ENCODE measurements at regions not wholly inside any gene's neighbourhood (a gene's known extent, or its start where the extent isn't known, plus 50 kb on each side); places are given as distances from the start of the nearest gene placed in this dataset.

- intact Hi-C loops (cut with DNase I, micrococcal nuclease): loop anchor here in 1 of 2 experiments (10.0 kb wide), 2 partner anchors 648 to 1938 kb away; no protein-coding TSS in a partner anchor
- Histone ChIP-seq H3K4me1 (ENCODE audit: insufficient read depth, low read length) (no peaks in the 10 kb centered on the region), H3K36me3 (ENCODE audit: insufficient read depth, low read length) (no peaks in the 10 kb centered on the region), H3K27me3 (ENCODE audit: control insufficient read depth in 1 of 2, insufficient read depth in 2 of 2, low read length in 2 of 2) (no peaks in the 10 kb centered on the region), H3K27ac (ENCODE audit: low read depth in 1 of 2, low read length in 2 of 2) (no peak overlapping the region), H3K4me3 (ENCODE audit: low read length) (no peak overlapping the region), H3K9me3 (ENCODE audit: control insufficient read depth in 1 of 2, insufficient read depth in 1 of 2, low read length in 2 of 2) (no peaks in the 10 kb centered on the region)
- DNase-seq (no peak), ATAC-seq (ENCODE audit: poor library complexity) (no peak)
- TF ChIP-seq CTCF (IDR thresholded peaks at IDR 0.05): no peak
- Mint-ChIP-seq H3K9me3 (peaks cover 2% of the 10 kb centered on the region), H3K27ac (no peak overlapping the region), H3K27me3 (peaks cover 21% of the 10 kb centered on the region), H3K4me1 (ENCODE audit: low read depth) (no peaks in the 10 kb centered on the region), H3K4me3 (no peak overlapping the region), H3K36me3 (ENCODE audit: low read depth) (no peaks in the 10 kb centered on the region)
- ChIA-PET CTCF (interaction anchor here (0.9 kb wide), 1 partner anchor 178 kb away, joined by 4 read pairs; no protein-coding TSS in a partner anchor), POLR2A (no interaction called here)
Measured at GRCh38 chr13:48772908-48773307, 119.2 kb downstream of the CYSLTR2 start.

GRCh38 chr13:48773531-48774275, 120.0 kb downstream of the CYSLTR2 start:
- Histone ChIP-seq H3K27ac (ENCODE audit: low read depth in 1 of 2, low read length in 2 of 2) (no peak overlapping the region), H3K9me3 (ENCODE audit: control insufficient read depth in 1 of 2, insufficient read depth in 1 of 2, low read length in 2 of 2) (no peaks in the 10 kb centered on the region), H3K36me3 (ENCODE audit: insufficient read depth, low read length) (no peaks in the 10 kb centered on the region), H3K4me3 (ENCODE audit: low read length) (no peak overlapping the region), H3K4me1 (ENCODE audit: insufficient read depth, low read length) (no peaks in the 10 kb centered on the region), H3K27me3 (ENCODE audit: control insufficient read depth in 1 of 2, insufficient read depth in 2 of 2, low read length in 2 of 2) (no peaks in the 10 kb centered on the region)
- no peaks in the 10 kb centered on the region for H3K4me1 Mint-ChIP-seq (ENCODE audit: low read depth)
- H3K27ac Mint-ChIP-seq: no peak overlapping the region
- ATAC-seq (ENCODE audit: poor library complexity) (no peak), DNase-seq (no peak)
- no peak for TF ChIP-seq CTCF (IDR thresholded peaks at IDR 0.05)
- ChIA-PET POLR2A (no interaction called here), CTCF (interaction anchor here (0.9 kb wide), 1 partner anchor 179 kb away, joined by 4 read pairs; no protein-coding TSS in a partner anchor)
- no peaks in the 10 kb centered on the region for H3K36me3 Mint-ChIP-seq (ENCODE audit: low read depth)
- peaks cover 2% of the 10 kb centered on the region for H3K9me3 Mint-ChIP-seq
- H3K27me3 Mint-ChIP-seq: peaks cover 21% of the 10 kb centered on the region
- no peak overlapping the region for H3K4me3 Mint-ChIP-seq
- intact Hi-C loops (cut with DNase I, micrococcal nuclease): loop anchor here in 1 of 2 experiments (10.0 kb wide), 2 partner anchors 649 to 1939 kb away; no protein-coding TSS in a partner anchor

GRCh38 chr13:48775285-48775684, 121.6 kb downstream of the CYSLTR2 start:
- ChIA-PET CTCF (no interaction called here), POLR2A (no interaction called here)
- intact Hi-C loops (cut with DNase I, micrococcal nuclease): loop anchor here in 1 of 2 experiments (10.0 kb wide), 2 partner anchors 650 to 1940 kb away; no protein-coding TSS in a partner anchor

More at GRCh38 chr13:48775285-48775684, 121.6 kb downstream of the CYSLTR2 start:
- no peak for TF ChIP-seq CTCF (IDR thresholded peaks at IDR 0.05)
- H3K4me1 Mint-ChIP-seq (ENCODE audit: low read depth): no peaks in the 10 kb centered on the region
- H3K36me3 Mint-ChIP-seq (ENCODE audit: low read depth): no peaks in the 10 kb centered on the region
- H3K27ac Mint-ChIP-seq: no peak overlapping the region
- no peak for DNase-seq
- no peaks in the 10 kb centered on the region for H3K36me3 ChIP-seq (ENCODE audit: insufficient read depth, low read length)
- peaks cover 14% of the 10 kb centered on the region for H3K27me3 Mint-ChIP-seq
- H3K9me3 Mint-ChIP-seq: peaks cover 7% of the 10 kb centered on the region
- no peak for ATAC-seq (ENCODE audit: poor library complexity)
- no peaks in the 10 kb centered on the region for H3K27me3 ChIP-seq (ENCODE audit: control insufficient read depth in 1 of 2, insufficient read depth in 2 of 2, low read length in 2 of 2)
- H3K27ac ChIP-seq (ENCODE audit: low read depth in 1 of 2, low read length in 2 of 2): no peak overlapping the region
- peaks cover 0 to 8% of the 10 kb centered on the region in 2 experiments for H3K9me3 ChIP-seq (ENCODE audit: control insufficient read depth in 1 of 2, insufficient read depth in 1 of 2, low read length in 2 of 2)
- no peak overlapping the region for H3K4me3 ChIP-seq (ENCODE audit: low read length)
- no peaks in the 10 kb centered on the region for H3K4me1 ChIP-seq (ENCODE audit: insufficient read depth, low read length)
- H3K4me3 Mint-ChIP-seq: no peak overlapping the region

All from CD4-positive, alpha-beta T cell (primary cell).